SK-N-SH treated with all-trans-retinoic acid at 6 μM for 48 hours (cell line): ENCODE measurements at regions not wholly inside any gene's neighbourhood (a gene's known extent, or its start where the extent isn't known, plus 50 kb on each side); places are given as distances from the start of the nearest gene placed in this dataset.
A peak's percentile ranks its signal among the peaks of the same experiment; 100 is the strongest.

ENCODE experiments used
- ATAC-seq: fragments of 200-7000 bp; cut with Tn5 transposase; 3 replicates; pipeline ENCODE4 v1.9.1; 2020; ENCODE audit warnings: mild to moderate bottlenecking, moderate library complexity
- ARNTL ChIP-seq: fragments of 450-650 bp; formaldehyde crosslinking; IDR thresholded peaks from 2 replicates; pipeline ENCODE4 v1.5.0; 2020; ENCODE audit warnings: low read depth, mild to moderate bottlenecking, moderate library complexity, borderline replicate concordance
- BACH2 ChIP-seq: fragments of 250-450 bp; sonication (Bioruptor Pico); IDR thresholded peaks from 2 replicates; pipeline ENCODE4 v1.9.0; 2021; ENCODE audit warnings: mild to moderate bottlenecking, borderline replicate concordance
- CSDC2 ChIP-seq: fragments of 250-450 bp; sonication (Bioruptor Pico); IDR thresholded peaks from 2 replicates; pipeline ENCODE4 v1.5.0; 2020; ENCODE audit warnings: mild to moderate bottlenecking, moderate library complexity
- ESRRG ChIP-seq: fragments of 250-450 bp; sonication (Bioruptor Pico); IDR thresholded peaks from 2 replicates; pipeline ENCODE4 v1.6.1; 2021; ENCODE audit warnings: mild to moderate bottlenecking
- GLIS3 ChIP-seq: fragments of 250-450 bp; sonication (Bioruptor Pico); IDR thresholded peaks from 2 replicates; pipeline ENCODE4 v1.5.0; 2020; ENCODE audit warnings: mild to moderate bottlenecking, moderate library complexity
- ISL1 ChIP-seq: fragments of 250-450 bp; sonication (Bioruptor Pico); IDR thresholded peaks from 2 replicates; pipeline ENCODE4 v2.1.2; 2022; ENCODE audit warnings: mild to moderate bottlenecking, moderate library complexity
- OSR1 ChIP-seq: fragments of 250-450 bp; sonication (Bioruptor Pico); IDR thresholded peaks from 2 replicates; pipeline ENCODE4 v1.8.0; 2022; ENCODE audit warnings: moderate library complexity, mild to moderate bottlenecking, inconsistent platforms
- POU6F1 ChIP-seq: fragments of 250-450 bp; sonication (Bioruptor Pico); IDR thresholded peaks from 2 replicates; pipeline ENCODE4 v1.8.0; 2021; ENCODE audit warnings: low read depth, mild to moderate bottlenecking, moderate library complexity, borderline replicate concordance
- PPARA ChIP-seq: fragments of 250-450 bp; sonication (Bioruptor Pico); IDR thresholded peaks from 2 replicates; pipeline ENCODE4 v1.5.0; 2020; ENCODE audit warnings: mild to moderate bottlenecking, borderline replicate concordance
- RARB ChIP-seq: fragments of 250-450 bp; sonication (Bioruptor Pico); IDR thresholded peaks from 2 replicates; pipeline ENCODE4 v1.8.0; 2021; ENCODE audit warnings: mild to moderate bottlenecking, moderate library complexity
- SNAI2 ChIP-seq: fragments of 250-450 bp; sonication (Bioruptor Pico); IDR thresholded peaks from 2 replicates; pipeline ENCODE4 v1.5.0; 2020; ENCODE audit warnings: mild to moderate bottlenecking, moderate library complexity
- TCF4 ChIP-seq: fragments of 250-450 bp; sonication (Bioruptor Pico); IDR thresholded peaks from 2 replicates; pipeline ENCODE4 v1.8.0; 2021; ENCODE audit warnings: mild to moderate bottlenecking, moderate library complexity, borderline replicate concordance
- TOX ChIP-seq: fragments of 250-450 bp; sonication (Bioruptor Pico); IDR thresholded peaks from 2 replicates; pipeline ENCODE4 v1.8.0; 2021; ENCODE audit warnings: mild to moderate bottlenecking, moderate library complexity, borderline replicate concordance
- TSHZ2 ChIP-seq: fragments of 250-450 bp; sonication (Bioruptor Pico); IDR thresholded peaks from 2 replicates; pipeline ENCODE4 v1.5.0; 2020; ENCODE audit warnings: mild to moderate bottlenecking, moderate library complexity
- ZC3H10 ChIP-seq: fragments of 250-450 bp; sonication (Bioruptor Pico); IDR thresholded peaks from 2 replicates; pipeline ENCODE4 v1.5.1; 2021; ENCODE audit warnings: mild to moderate bottlenecking, moderate library complexity
- ZFP3 ChIP-seq: fragments of 250-450 bp; sonication (Bioruptor Pico); IDR thresholded peaks from 2 replicates; pipeline ENCODE4 v1.5.0; 2020; ENCODE audit warnings: mild to moderate bottlenecking, moderate library complexity
- ZFP30 ChIP-seq: fragments of 450-650 bp; formaldehyde crosslinking; IDR thresholded peaks from 2 replicates; pipeline ENCODE4 v1.5.0; 2022; ENCODE audit warnings: mild to moderate bottlenecking, moderate library complexity
- ZNF565 ChIP-seq: fragments of 450-650 bp; formaldehyde crosslinking; conservative IDR thresholded peaks from 2 replicates; pipeline ENCODE4 v1.5.0; 2020; ENCODE audit warnings: low read depth, mild to moderate bottlenecking, moderate library complexity
- ZNF70 ChIP-seq: fragments of 450-650 bp; formaldehyde crosslinking; IDR thresholded peaks from 2 replicates; pipeline ENCODE4 v1.5.0; 2020; ENCODE audit warnings: mild to moderate bottlenecking, moderate library complexity
- ZNF8 ChIP-seq: fragments of 450-650 bp; formaldehyde crosslinking; IDR thresholded peaks from 2 replicates; pipeline ENCODE4 v1.5.0; 2020; ENCODE audit warnings: mild to moderate bottlenecking, moderate library complexity
- TF ChIP-seq, protein P1 (sequence below): fragments of 250-450 bp; sonication (Bioruptor Pico); IDR thresholded peaks from 2 replicates; pipeline ENCODE4 v1.5.1; 2020; ENCODE audit warnings: low read depth, mild to moderate bottlenecking, moderate library complexity
- TF ChIP-seq, protein P2 (sequence below): fragments of 250-450 bp; sonication (Bioruptor Pico); IDR thresholded peaks from 2 replicates; pipeline ENCODE4 v1.8.0; 2020; ENCODE audit warnings: mild to moderate bottlenecking, moderate library complexity, borderline replicate concordance

DNA sequence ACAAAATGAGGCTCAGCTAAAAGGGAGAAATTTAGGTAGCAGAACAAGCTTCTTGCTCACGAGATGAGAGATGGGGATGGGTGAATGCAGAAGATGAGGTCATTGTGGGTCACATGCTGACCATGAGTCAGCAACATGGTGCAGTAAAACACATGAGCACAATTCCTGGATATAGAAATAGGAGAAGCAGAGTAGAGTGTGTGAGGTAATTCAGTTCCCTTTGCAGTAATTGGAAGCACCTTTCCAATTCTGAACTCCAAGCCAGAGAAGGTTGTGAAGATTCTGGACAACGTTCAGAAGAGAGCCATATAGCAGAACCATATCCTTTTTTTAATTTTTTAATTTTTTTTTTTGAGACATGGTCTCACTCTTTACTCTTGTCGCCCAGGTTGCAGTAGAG is 62.0 kb upstream of the LMNTD1 start:
- no peak for TF ChIP-seq GLIS3 (CRISPR knock-in tag)
- no peak for TF ChIP-seq SNAI2
- TF ChIP-seq TSHZ2 (CRISPR knock-in tag) = no peak
- no peak for TF ChIP-seq ESRRG (CRISPR knock-in tag)
- TF ChIP-seq POU6F1 (CRISPR knock-in tag) = no peak
- no peak for TF ChIP-seq TCF4 (CRISPR knock-in tag)
- peak; percentile 89 for ATAC-seq

DNA sequence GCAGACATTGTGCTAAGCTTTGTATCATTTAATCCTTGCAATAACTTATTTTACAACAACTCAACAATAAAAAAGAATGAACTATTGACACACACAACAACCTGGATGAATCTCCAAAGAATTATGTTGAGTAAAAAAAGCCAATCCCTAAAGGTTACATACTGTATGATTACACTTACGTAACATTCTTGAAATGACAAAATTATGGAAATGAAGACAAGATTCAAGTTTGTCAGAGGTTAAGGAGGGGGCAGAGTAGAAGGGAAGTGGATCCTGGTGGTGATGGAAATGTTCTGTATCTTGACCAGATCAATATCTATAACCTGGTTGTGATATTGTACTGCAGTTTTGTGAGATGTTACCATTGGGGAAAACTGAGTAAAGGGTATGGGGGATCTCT is 63.2 kb upstream of the LMNTD1 start:
- no peak for ATAC-seq
- no peak for TF ChIP-seq ISL1
- TF ChIP-seq, protein P1, sequence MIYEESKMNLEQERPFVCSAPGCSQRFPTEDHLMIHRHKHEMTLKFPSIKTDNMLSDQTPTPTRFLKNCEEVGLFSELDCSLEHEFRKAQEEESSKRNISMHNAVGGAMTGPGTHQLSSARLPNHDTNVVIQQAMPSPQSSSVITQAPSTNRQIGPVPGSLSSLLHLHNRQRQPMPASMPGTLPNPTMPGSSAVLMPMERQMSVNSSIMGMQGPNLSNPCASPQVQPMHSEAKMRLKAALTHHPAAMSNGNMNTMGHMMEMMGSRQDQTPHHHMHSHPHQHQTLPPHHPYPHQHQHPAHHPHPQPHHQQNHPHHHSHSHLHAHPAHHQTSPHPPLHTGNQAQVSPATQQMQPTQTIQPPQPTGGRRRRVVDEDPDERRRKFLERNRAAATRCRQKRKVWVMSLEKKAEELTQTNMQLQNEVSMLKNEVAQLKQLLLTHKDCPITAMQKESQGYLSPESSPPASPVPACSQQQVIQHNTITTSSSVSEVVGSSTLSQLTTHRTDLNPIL (CRISPR knock-in tag) = no peak
- no peak for TF ChIP-seq ZNF8 (CRISPR knock-in tag)
- no peak for TF ChIP-seq CSDC2 (CRISPR knock-in tag)

DNA sequence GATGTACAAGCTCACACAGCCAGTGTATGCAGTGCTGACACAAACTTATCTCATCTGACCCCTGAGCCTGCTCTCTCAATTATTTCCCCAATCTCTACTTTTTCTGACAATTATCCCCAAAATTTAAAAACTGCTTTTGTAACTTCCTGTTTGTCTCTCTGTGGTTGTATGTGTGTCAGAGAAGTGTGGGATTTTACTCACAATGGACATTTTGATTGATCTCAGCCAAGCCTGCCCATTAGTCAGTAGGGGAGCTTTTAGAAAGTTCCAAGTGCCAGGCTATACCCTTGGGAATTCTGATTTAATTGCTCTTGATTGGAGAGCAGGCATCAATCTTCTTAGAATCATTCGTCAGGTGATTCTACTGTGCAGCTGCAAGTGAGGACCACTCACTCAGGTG is 64.9 kb upstream of the LMNTD1 start:
- TF ChIP-seq ARNTL (CRISPR knock-in tag) = no peak
- TF ChIP-seq OSR1 (CRISPR knock-in tag) = no peak
- no peak for TF ChIP-seq ZNF565 (CRISPR knock-in tag)
- no peak for TF ChIP-seq CSDC2 (CRISPR knock-in tag)
- no peak for ATAC-seq

DNA sequence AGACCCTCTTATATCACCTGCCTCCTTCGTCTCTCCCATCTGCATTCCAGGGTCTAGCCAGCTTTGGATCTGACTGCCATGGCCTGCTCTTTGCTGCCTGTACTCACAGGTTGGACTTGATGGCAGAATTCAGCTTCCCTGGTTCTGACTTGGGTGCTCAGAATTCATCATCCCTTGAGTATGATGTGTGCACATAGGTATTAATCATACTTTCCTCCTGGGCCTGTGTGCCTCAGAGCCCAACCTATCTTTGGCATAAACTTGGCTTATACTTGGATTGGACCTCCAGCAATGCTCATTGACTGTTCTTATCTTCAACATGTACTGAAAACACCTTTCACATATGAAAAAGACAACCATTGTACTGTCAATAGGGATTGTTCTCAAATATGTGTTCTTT is 70.7 kb upstream of the LMNTD1 start:
- TF ChIP-seq ZFP30 (CRISPR knock-in tag) (no peak), RARB (CRISPR knock-in tag) (no peak), OSR1 (CRISPR knock-in tag) (no peak), ZC3H10 (no peak), ARNTL (CRISPR knock-in tag) (no peak), ESRRG (CRISPR knock-in tag) (no peak), ZNF565 (CRISPR knock-in tag) (no peak), TCF4 (CRISPR knock-in tag) (no peak), SNAI2 (no peak), ZNF70 (CRISPR knock-in tag) (no peak), BACH2 (CRISPR knock-in tag) (no peak), ZFP3 (CRISPR knock-in tag) (no peak), TOX (no peak), PPARA (CRISPR knock-in tag) (no peak), TSHZ2 (CRISPR knock-in tag) (no peak), POU6F1 (CRISPR knock-in tag) (no peak)
- TF ChIP-seq, protein P1 (CRISPR knock-in tag) = no peak
- TF ChIP-seq, protein P2, sequence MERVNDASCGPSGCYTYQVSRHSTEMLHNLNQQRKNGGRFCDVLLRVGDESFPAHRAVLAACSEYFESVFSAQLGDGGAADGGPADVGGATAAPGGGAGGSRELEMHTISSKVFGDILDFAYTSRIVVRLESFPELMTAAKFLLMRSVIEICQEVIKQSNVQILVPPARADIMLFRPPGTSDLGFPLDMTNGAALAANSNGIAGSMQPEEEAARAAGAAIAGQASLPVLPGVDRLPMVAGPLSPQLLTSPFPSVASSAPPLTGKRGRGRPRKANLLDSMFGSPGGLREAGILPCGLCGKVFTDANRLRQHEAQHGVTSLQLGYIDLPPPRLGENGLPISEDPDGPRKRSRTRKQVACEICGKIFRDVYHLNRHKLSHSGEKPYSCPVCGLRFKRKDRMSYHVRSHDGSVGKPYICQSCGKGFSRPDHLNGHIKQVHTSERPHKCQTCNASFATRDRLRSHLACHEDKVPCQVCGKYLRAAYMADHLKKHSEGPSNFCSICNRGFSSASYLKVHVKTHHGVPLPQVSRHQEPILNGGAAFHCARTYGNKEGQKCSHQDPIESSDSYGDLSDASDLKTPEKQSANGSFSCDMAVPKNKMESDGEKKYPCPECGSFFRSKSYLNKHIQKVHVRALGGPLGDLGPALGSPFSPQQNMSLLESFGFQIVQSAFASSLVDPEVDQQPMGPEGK (CRISPR knock-in tag) = no peak
- no peak for ATAC-seq
